Daoy (cell line): ENCODE measurements at regions not wholly inside any gene's neighbourhood (a gene's known extent, or its start where the extent isn't known, plus 50 kb on each side); places are given as distances from the start of the nearest gene placed in this dataset.

Experiments used
- DNase-seq: peaks from one replicate; pipeline ENCODE4 v3.0.0-alpha.2; 2015; ENCODE audit warnings: low read depth

- no peak for DNase-seq
Observed at GRCh38 chr7:15757041-15758000, 70.8 kb upstream of the MEOX2 start.

- DNase-seq: no peak
Observed at GRCh38 chr7:15755061-15755460, 68.6 kb upstream of the MEOX2 start.

GRCh38 chr7:15753887-15754579 is 67.5 kb upstream of the MEOX2 start:
- no peak for DNase-seq

GRCh38 chr7:15752377-15752776 is 65.9 kb upstream of the MEOX2 start:
- DNase-seq: no peak

GRCh38 chr7:15751191-15751701 is 64.8 kb upstream of the MEOX2 start:
- DNase-seq: no peak

GRCh38 chr7:15750727-15751126 is 64.2 kb upstream of the MEOX2 start:
- DNase-seq: no peak

GRCh38 chr7:15749631-15750030 is 63.1 kb upstream of the MEOX2 start:
- no peak for DNase-seq

GRCh38 chr7:15747712-15748111 is 61.2 kb upstream of the MEOX2 start:
- no peak for DNase-seq

GRCh38 chr7:15747301-15747700 is 60.8 kb upstream of the MEOX2 start:
- DNase-seq: no peak

- DNase-seq: no peak
Observed at GRCh38 chr7:15743926-15744480, 57.5 kb upstream of the MEOX2 start.

- DNase-seq: no peak
Observed at GRCh38 chr7:15737601-15738000, 51.1 kb upstream of the MEOX2 start.
